ENCODE measurements at regions not wholly inside any gene's neighbourhood (a gene's known extent, or its start where the extent isn't known, plus 50 kb on each side); places are given as distances from the start of the nearest gene placed in this dataset.
A peak's percentile ranks its signal among the peaks of the same experiment; 100 is the strongest.

GRCh38 chr1:234782791-234783190 is 172.8 kb upstream of the IRF2BP2 start:
- H3K4me1 ChIP-seq: no peaks in the 10 kb centered on the region
- 73 to 79% methylated on average over 2 of the region's 2 CpGs for WGBS, 2 donors
- H3K36me3 ChIP-seq: no peaks in the 10 kb centered on the region
- H3K27ac ChIP-seq: no peak overlapping the region
- intact Hi-C loops (cut with DNase I): no loop called here
- no peak overlapping the region for H3K4me3 ChIP-seq
- peaks cover 0 to 3% (median 0%) of the 10 kb centered on the region in 3 donors for H3K27me3 ChIP-seq
- TF ChIP-seq CTCF (IDR thresholded peaks at IDR 0.05) (no peak), EP300 (IDR thresholded peaks at IDR 0.05) (no peak), POLR2A (IDR thresholded peaks at IDR 0.05) (no peak), POLR2AphosphoS5 (IDR thresholded peaks at IDR 0.05) (no peak)
- H3K9me3 ChIP-seq: no peaks in the 10 kb centered on the region
- DNase-seq: peak; percentile 19

- Histone ChIP-seq H3K36me3 (no peaks in the 10 kb centered on the region), H3K27ac (no peak overlapping the region), H3K27me3 (peaks cover 0 to 3% (median 0%) of the 10 kb centered on the region in 3 donors), H3K9me3 (no peaks in the 10 kb centered on the region), H3K4me3 (no peak overlapping the region), H3K4me1 (no peaks in the 10 kb centered on the region)
- intact Hi-C loops (cut with DNase I): no loop called here
- WGBS, 2 donors: 94 to 95% methylated on average over 7 of the region's 7 CpGs
- peak; percentile 36 for DNase-seq
- TF ChIP-seq CTCF (IDR thresholded peaks at IDR 0.05) (no peak), POLR2A (IDR thresholded peaks at IDR 0.05) (no peak), POLR2AphosphoS5 (IDR thresholded peaks at IDR 0.05) (no peak), EP300 (IDR thresholded peaks at IDR 0.05) (no peak)
These were observed 172.2 kb upstream of the IRF2BP2 start for GRCh38 chr1:234782105-234782751.

- TF ChIP-seq POLR2AphosphoS5 (IDR thresholded peaks at IDR 0.05) (no peak), POLR2A (IDR thresholded peaks at IDR 0.05) (no peak), EP300 (IDR thresholded peaks at IDR 0.05) (no peak), CTCF (IDR thresholded peaks at IDR 0.05) (no peak)
- no peak overlapping the region for H3K27ac ChIP-seq
- peaks cover 0 to 3% (median 0%) of the 10 kb centered on the region in 3 donors for H3K27me3 ChIP-seq
- H3K36me3 ChIP-seq: no peaks in the 10 kb centered on the region
- intact Hi-C loops (cut with DNase I): no loop called here
- H3K9me3 ChIP-seq: no peaks in the 10 kb centered on the region
- H3K4me1 ChIP-seq: no peaks in the 10 kb centered on the region
- WGBS, 2 donors: 85% methylated on average over 8 of the region's 8 CpGs
- DNase-seq: peak; percentile 61
- H3K4me3 ChIP-seq: no peak overlapping the region
These were observed 171.5 kb upstream of the IRF2BP2 start for GRCh38 chr1:234781241-234782065.

GRCh38 chr1:234780531-234781162 is 170.7 kb upstream of the IRF2BP2 start:
- peaks cover 0 to 3% (median 0%) of the 10 kb centered on the region in 3 donors for H3K27me3 ChIP-seq
- intact Hi-C loops (cut with DNase I): no loop called here
- TF ChIP-seq EP300 (IDR thresholded peaks at IDR 0.05) (no peak), CTCF (IDR thresholded peaks at IDR 0.05) (no peak), POLR2AphosphoS5 (IDR thresholded peaks at IDR 0.05) (no peak), POLR2A (IDR thresholded peaks at IDR 0.05) (no peak)
- H3K36me3 ChIP-seq: no peaks in the 10 kb centered on the region
- H3K4me1 ChIP-seq: no peaks in the 10 kb centered on the region
- no peaks in the 10 kb centered on the region for H3K9me3 ChIP-seq
- 87 to 88% methylated on average over 13 of the region's 13 CpGs for WGBS, 2 donors
- H3K27ac ChIP-seq: no peak overlapping the region
- DNase-seq: no peak
- H3K4me3 ChIP-seq: no peak overlapping the region
